ENCODE measurements at regions not wholly inside any gene's neighbourhood (a gene's known extent, or its start where the extent isn't known, plus 50 kb on each side); places are given as distances from the start of the nearest gene placed in this dataset.
"Not testable (repeated sequence)": the region's sequence is repeated elsewhere in the genome, so short reads cannot be mapped to it uniquely, and the experiment has no call there.

GRCh38 chr15:20100604-20101270, 440.9 kb downstream of the GOLGA6L6 start:
- not testable (repeated sequence) for DNase-seq (ENCODE audit: low read depth in 2 of 2)

DNA sequence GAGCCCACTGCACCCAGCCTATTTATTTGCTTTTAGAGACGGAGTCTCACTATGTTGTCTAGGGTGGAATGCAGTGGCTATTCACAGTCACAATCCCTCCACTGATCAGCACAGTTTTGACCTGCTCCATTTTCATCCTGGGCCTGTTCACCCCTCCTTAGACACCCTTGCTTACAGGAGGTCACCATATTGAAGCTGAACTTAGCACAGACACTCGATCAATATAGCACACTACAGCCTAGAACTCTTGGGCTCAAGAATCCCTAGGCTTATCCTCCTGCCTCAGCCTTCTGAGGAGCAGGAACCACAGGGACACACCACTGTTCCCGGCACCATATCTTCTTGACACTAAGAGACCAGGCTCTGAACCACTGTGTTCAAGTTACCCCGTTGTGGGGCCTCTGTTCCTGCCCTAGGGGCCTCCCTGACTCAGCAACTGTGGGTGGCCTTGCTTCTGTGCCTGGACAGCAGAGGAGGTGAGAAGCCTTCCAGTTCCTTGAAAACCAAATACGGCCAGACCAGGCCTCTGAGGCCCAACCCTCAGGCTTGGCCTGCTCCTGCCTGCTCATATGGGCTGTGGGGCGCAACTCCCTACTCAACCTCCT, 445.8 kb downstream of the GOLGA6L6 start:
- DNase-seq (ENCODE audit: low read depth in 2 of 2) = not testable (repeated sequence)

- DNase-seq (ENCODE audit: low read depth in 2 of 2) = not testable (repeated sequence)
Observed at GRCh38 chr15:20089541-20089940, 452.1 kb downstream of the GOLGA6L6 start.

DNA sequence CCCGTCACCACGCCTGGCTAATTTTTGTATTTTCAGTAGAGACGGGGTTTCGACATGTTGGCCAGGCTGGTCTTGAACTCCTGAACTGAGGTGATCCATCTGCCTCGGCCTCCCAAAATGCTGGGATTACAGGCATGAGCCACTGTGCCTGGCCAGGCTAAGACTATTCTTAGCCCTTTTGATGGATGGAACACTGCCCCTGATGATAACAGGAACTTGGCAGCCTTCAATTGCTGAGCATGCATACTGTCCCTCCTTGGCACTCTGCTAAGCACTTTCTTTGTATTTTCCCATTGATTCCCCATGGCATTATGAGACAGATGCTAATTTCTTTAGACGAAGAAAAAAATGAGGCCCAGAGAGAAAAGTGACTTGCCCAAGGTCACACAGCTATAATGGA, 457.6 kb downstream of the GOLGA6L6 start:
- DNase-seq (ENCODE audit: low read depth in 2 of 2) = not testable (repeated sequence)

DNA sequence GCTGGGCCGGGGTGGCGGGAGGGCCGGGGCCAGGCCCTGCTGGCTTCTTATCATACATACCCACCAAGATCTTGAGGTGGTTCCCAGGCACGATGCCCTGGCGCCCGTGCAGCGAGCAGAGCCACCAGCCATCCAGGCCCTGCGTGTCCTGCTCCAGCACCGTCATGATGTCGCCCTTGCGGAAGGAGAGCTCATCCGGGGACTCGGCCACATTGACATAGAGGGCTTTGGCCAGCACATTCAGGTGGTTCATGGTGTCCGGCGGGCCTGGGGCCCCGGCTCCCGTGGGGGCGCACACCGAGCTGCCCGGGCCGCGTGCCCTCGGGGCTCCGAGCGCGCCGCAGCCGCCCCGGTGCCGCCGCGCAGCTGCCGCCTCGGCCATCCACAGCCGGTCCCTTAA, 467.5 kb downstream of the GOLGA6L6 start:
- DNase-seq (ENCODE audit: low read depth in 2 of 2) = not testable (repeated sequence)

DNA sequence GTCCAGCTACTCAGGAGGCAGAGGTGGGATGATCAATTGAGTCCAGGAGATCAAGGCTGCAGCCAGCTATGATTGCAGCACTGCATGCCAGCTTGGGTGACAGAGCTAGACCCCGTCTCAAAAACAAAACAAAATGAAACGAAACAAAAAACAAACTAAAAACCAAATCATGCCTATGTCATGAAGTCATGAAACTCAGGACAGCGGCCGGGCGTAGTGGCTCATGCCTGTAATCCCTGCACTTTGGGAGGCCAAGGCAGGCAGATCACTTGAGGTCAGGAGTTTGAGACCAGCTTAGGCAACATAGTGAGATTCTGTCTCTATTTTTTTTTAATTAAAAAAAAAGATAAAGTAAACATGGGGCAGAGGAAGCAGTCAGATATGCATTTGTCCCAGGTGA, 472.6 kb downstream of the GOLGA6L6 start:
- DNase-seq (ENCODE audit: low read depth in 2 of 2) = not testable (repeated sequence)

- DNase-seq (ENCODE audit: low read depth in 2 of 2) = not testable (repeated sequence)
Observed at GRCh38 chr15:20066173-20066572, 475.4 kb downstream of the GOLGA6L6 start.

DNA sequence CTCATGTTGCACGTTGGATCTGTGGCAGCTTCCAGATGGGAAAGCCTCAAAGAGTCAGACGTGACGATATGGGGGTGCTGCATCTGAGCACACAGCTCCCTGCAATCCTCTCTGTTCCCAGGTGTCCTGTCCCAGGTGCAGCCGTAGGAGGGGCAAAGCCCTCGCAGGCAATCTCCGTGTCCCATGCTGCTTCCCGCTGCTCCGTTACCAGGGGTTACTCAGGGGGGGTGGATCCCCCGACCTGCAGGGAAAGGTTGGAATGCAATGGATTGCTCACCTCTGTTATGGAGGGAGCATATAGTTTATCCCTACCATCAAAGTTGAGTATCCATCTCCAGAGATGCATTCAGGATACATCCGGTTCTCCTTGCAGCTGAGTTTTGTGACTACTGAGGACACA, 476.1 kb downstream of the GOLGA6L6 start:
- DNase-seq (ENCODE audit: low read depth in 2 of 2) = not testable (repeated sequence)

- not testable (repeated sequence) for DNase-seq (ENCODE audit: low read depth in 2 of 2)
Observed at GRCh38 chr15:20063167-20063566, 478.4 kb downstream of the GOLGA6L6 start.

GRCh38 chr15:20060838-20061237, 480.8 kb downstream of the GOLGA6L6 start:
- not testable (repeated sequence) for DNase-seq (ENCODE audit: low read depth in 2 of 2)

DNA sequence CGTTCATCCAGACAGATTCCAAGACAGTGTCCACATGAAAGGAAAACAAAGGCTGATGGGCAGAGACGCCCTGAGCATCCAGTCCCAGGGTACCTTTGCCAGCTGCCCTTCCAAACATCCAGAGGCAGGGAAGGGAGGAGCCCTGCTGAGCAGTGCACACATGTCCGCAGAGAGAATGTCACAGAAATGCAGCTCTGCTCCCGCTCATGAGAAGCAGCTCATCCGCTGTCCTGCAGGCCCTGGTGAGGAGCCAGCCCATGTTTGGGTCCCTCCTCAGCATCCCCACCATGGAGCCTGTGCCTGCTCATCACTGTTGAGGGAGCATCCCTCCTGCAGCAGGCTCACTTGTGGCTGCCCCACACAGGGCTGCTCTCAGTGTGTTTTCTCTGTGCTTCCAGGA, 484.7 kb downstream of the GOLGA6L6 start:
- not testable (repeated sequence) for DNase-seq (ENCODE audit: low read depth in 2 of 2)

GRCh38 chr15:20055921-20056320, 485.7 kb downstream of the GOLGA6L6 start:
- not testable (repeated sequence) for DNase-seq (ENCODE audit: low read depth in 2 of 2)

- not testable (repeated sequence) for DNase-seq (ENCODE audit: low read depth in 2 of 2)
Observed at GRCh38 chr15:20048189-20048588, 493.4 kb downstream of the GOLGA6L6 start.

GRCh38 chr15:20045165-20045564, 496.4 kb downstream of the GOLGA6L6 start:
- DNase-seq (ENCODE audit: low read depth in 2 of 2) = not testable (repeated sequence)

GRCh38 chr15:20040691-20041090, 500.9 kb downstream of the GOLGA6L6 start:
- not testable (repeated sequence) for DNase-seq (ENCODE audit: low read depth in 2 of 2)

DNA sequence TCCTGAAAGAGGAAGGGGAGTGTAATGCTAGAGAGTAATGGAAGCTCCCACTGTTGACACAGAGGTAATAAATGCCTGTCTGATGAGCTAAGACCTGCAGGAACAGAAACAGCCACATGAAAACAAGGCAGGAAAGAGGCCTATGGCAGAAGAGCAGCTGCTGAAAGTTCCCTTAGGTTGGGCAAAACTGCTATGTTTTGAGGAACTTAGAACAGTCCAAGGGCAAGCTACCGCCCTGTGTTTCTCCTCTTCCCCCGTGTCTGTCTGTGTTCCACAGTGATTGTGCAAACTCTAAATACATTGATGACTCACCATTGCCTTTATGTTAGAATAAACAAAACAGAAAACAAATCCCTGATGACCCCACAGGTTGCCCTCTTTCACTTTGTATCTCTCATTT, 516.6 kb downstream of the GOLGA6L6 start:
- DNase-seq (ENCODE audit: low read depth in 2 of 2) = not testable (repeated sequence)

- DNase-seq (ENCODE audit: low read depth in 2 of 2) = not testable (repeated sequence)
Observed at GRCh38 chr15:20022349-20022748, 519.3 kb downstream of the GOLGA6L6 start.

DNA sequence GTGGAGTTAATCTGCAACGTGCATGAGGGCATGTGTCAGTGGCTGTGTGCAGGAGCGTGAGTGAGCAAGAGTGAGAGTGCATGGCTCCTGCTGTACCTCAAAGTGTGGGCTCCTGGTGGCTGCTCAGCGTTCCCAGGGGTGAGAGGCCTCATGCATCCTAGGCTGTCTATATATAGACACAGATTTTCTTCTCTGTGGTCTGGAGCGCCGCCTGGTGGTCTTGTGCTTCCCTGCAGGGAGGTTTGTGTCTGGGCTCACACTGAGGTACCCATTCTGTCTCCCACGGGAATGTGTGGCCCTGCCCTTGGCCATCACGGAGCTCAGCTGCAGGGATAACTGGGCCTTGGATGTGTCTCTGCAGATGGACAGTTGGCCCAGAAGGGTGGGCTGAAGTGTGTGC, 520.2 kb downstream of the GOLGA6L6 start:
- not testable (repeated sequence) for DNase-seq (ENCODE audit: low read depth in 2 of 2)

- DNase-seq (ENCODE audit: low read depth in 2 of 2) = not testable (repeated sequence)
Observed at GRCh38 chr15:20020588-20020987, 521.0 kb downstream of the GOLGA6L6 start.

- DNase-seq (ENCODE audit: low read depth in 2 of 2) = not testable (repeated sequence)
Observed at GRCh38 chr15:20019758-20020157, 521.8 kb downstream of the GOLGA6L6 start.

- not testable (repeated sequence) for DNase-seq (ENCODE audit: low read depth in 2 of 2)
Observed at GRCh38 chr15:20017581-20017980, 524.0 kb downstream of the GOLGA6L6 start.

GRCh38 chr15:20016941-20017340, 524.7 kb downstream of the GOLGA6L6 start:
- not testable (repeated sequence) for DNase-seq (ENCODE audit: low read depth in 2 of 2)

DNA sequence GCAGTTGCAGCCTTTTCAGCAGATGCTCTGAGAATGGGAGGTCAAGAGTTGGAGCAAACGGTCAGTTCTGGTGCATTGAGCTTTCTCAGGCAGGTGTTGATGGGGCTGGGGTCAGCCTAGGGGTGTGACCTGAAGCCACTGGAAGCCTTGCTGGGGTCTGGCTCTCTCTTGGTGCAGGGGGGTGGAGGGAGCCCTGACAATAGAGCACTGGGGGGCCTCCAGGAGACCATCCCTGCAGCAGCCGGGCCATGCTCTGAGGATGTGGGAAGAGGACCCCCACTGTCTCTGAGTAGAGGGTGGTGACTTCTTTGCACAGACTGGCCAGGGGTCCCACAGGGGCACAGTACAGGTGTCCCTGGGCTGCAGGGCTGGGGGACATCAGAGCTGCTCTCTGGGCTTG, 528.8 kb downstream of the GOLGA6L6 start:
- not testable (repeated sequence) for DNase-seq (ENCODE audit: low read depth in 2 of 2)

Data from stimulated activated CD8-positive, alpha-beta memory T cell treated with anti-CD3 and anti-CD28 coated beads, Interleukin-7, amount 100 ng/mL, for 4 hours (primary cell).